ENCODE measurements at regions not wholly inside any gene's neighbourhood (a gene's known extent, or its start where the extent isn't known, plus 50 kb on each side); places are given as distances from the start of the nearest gene placed in this dataset.

DNA sequence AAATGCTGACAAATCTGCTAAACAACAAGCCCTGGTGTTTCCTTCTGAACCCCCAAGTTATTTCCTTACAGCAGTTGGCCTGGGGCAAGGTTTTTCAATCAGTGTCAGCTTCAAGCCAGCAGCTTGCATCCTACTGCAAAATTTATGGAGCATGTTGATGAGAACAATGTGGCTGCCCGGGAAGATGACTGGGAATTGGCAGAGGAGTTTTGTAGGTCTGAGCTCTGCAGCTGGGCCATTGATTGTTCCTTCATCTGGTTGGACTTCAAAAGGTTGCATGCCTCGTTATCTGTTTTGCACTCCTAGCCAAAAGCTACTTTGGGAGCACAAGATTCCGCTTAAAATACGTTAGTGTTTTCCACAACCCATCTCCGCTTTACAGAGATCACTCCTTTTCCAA, 1030.3 kb upstream of the LCORL start:
- Histone ChIP-seq H3K9me3 (ENCODE audit: control insufficient read depth, insufficient read depth, low read depth, low read length) (no peaks in the 10 kb centered on the region), H3K4me1 (ENCODE audit: control insufficient read depth, insufficient read depth, low read length) (no peaks in the 10 kb centered on the region), H3K27me3 (ENCODE audit: control insufficient read depth, insufficient read depth, low read length) (no peaks in the 10 kb centered on the region), H3K27ac (ENCODE audit: low read length) (no peak overlapping the region), H3K4me3 (ENCODE audit: low read depth in 2 of 2, low read length in 2 of 2) (no peak overlapping the region), H3K36me3 (ENCODE audit: control insufficient read depth, insufficient read depth, low read length) (no peaks in the 10 kb centered on the region)
- intact Hi-C loops (cut with micrococcal nuclease; ENCODE audit: unreplicated experiment) (no loop called here), in situ Hi-C loops (cut with HindIII; ENCODE audit: low pct_unique_long_range_greater_than_20kb, low sequenced_read_pairs) (no loop called here)
- ATAC-seq (no peak), DNase-seq (ENCODE audit: low read depth, low spot score) (no peak)
- TF ChIP-seq SIN3A (IDR thresholded peaks at IDR 0.05; ENCODE audit: borderline replicate concordance, insufficient read depth, low read depth, low read length) (no peak), TCF7L2 (IDR thresholded peaks at IDR 0.05; ENCODE audit: low read depth, low read length) (peak; percentile 66)
- ChIA-PET POLR2A (interaction anchor here (0.5 kb wide), 1 partner anchor 1391 kb away, joined by 8 read pairs; no protein-coding TSS in a partner anchor), CTCF (no interaction called here)
- no TSS peak for BruUV-seq (replicated peaks)

DNA sequence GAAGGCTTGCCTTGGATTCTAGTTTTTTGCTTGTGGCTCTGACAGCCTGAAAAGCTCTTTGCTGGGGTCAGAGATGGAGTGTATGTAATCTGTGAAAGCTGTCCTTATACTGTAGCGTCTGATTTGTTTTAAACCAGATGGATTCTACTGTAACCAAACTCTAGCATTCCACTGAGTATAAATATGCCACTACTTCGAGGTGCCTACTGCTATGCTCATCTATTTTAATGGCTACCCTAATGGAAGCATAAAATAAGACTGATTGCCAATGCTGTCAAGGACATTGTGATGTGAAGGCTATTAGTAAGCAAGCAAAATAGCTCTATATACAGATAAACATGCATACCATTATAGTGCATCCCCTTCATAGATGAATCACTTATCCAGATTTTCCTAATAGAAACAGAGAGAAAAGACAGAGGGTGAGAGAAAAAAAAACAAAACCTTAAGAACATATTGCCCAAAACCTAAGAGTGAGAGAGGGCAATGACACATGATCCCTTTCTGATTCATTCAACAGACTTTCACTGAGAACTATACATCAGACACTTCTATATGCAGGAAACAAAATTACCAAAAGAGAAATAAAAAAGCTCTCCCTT, 1025.8 kb upstream of the LCORL start:
- H3K4me3 ChIP-seq (ENCODE audit: low read depth in 2 of 2, low read length in 2 of 2) = no peak overlapping the region
- in situ Hi-C loops (cut with HindIII; ENCODE audit: low pct_unique_long_range_greater_than_20kb, low sequenced_read_pairs) = no loop called here
- H3K27me3 ChIP-seq (ENCODE audit: control insufficient read depth, insufficient read depth, low read length) = no peaks in the 10 kb centered on the region
- DNase-seq (ENCODE audit: low read depth, low spot score) (no peak), ATAC-seq (no peak)
- H3K27ac ChIP-seq (ENCODE audit: low read length) = no peak overlapping the region
- CTCF ChIA-PET = no interaction called here
- H3K36me3 ChIP-seq (ENCODE audit: control insufficient read depth, insufficient read depth, low read length) = no peaks in the 10 kb centered on the region
- intact Hi-C loops (cut with micrococcal nuclease; ENCODE audit: unreplicated experiment) = no loop called here
- TF ChIP-seq POLR2AphosphoS5 (IDR thresholded peaks at IDR 0.05; ENCODE audit: low read depth, low read length) (no peak), TCF7L2 (IDR thresholded peaks at IDR 0.05; ENCODE audit: low read depth, low read length) (no peak), SIN3A (IDR thresholded peaks at IDR 0.05; ENCODE audit: borderline replicate concordance, insufficient read depth, low read depth, low read length) (no peak)
- TF ChIP-seq, protein P1, sequence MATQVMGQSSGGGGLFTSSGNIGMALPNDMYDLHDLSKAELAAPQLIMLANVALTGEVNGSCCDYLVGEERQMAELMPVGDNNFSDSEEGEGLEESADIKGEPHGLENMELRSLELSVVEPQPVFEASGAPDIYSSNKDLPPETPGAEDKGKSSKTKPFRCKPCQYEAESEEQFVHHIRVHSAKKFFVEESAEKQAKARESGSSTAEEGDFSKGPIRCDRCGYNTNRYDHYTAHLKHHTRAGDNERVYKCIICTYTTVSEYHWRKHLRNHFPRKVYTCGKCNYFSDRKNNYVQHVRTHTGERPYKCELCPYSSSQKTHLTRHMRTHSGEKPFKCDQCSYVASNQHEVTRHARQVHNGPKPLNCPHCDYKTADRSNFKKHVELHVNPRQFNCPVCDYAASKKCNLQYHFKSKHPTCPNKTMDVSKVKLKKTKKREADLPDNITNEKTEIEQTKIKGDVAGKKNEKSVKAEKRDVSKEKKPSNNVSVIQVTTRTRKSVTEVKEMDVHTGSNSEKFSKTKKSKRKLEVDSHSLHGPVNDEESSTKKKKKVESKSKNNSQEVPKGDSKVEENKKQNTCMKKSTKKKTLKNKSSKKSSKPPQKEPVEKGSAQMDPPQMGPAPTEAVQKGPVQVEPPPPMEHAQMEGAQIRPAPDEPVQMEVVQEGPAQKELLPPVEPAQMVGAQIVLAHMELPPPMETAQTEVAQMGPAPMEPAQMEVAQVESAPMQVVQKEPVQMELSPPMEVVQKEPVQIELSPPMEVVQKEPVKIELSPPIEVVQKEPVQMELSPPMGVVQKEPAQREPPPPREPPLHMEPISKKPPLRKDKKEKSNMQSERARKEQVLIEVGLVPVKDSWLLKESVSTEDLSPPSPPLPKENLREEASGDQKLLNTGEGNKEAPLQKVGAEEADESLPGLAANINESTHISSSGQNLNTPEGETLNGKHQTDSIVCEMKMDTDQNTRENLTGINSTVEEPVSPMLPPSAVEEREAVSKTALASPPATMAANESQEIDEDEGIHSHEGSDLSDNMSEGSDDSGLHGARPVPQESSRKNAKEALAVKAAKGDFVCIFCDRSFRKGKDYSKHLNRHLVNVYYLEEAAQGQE (IDR thresholded peaks at IDR 0.05; ENCODE audit: insufficient read depth in 1 of 2, low read depth in 2 of 2, low read length in 1 of 2) = no peak
- TF ChIP-seq, protein P2, sequence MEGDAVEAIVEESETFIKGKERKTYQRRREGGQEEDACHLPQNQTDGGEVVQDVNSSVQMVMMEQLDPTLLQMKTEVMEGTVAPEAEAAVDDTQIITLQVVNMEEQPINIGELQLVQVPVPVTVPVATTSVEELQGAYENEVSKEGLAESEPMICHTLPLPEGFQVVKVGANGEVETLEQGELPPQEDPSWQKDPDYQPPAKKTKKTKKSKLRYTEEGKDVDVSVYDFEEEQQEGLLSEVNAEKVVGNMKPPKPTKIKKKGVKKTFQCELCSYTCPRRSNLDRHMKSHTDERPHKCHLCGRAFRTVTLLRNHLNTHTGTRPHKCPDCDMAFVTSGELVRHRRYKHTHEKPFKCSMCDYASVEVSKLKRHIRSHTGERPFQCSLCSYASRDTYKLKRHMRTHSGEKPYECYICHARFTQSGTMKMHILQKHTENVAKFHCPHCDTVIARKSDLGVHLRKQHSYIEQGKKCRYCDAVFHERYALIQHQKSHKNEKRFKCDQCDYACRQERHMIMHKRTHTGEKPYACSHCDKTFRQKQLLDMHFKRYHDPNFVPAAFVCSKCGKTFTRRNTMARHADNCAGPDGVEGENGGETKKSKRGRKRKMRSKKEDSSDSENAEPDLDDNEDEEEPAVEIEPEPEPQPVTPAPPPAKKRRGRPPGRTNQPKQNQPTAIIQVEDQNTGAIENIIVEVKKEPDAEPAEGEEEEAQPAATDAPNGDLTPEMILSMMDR (IDR thresholded peaks at IDR 0.05) = no peak
- H3K4me1 ChIP-seq (ENCODE audit: control insufficient read depth, insufficient read depth, low read length) = no peaks in the 10 kb centered on the region
- POLR2A ChIA-PET = no interaction called here
- no TSS peak for BruUV-seq (replicated peaks)
- no peaks in the 10 kb centered on the region for H3K9me3 ChIP-seq (ENCODE audit: control insufficient read depth, insufficient read depth, low read depth, low read length)

DNA sequence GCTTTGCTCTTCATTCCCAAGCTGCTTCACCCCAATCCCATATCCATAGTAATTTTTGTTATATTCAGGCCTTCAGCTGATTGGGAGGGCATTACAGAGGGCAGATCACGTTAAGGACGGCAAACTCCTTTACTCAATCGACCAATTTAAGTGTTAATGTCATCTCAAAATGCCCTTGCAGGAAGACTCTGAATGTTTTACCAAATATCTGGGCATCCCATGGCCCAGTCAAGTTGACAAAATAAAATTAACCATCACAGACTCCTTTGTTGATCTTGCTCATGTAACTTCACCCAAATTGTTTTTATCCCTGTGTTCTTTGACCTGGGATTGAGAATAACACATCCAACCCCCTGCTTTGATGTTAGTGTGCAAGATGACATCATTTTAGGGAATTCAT, 1018.3 kb upstream of the LCORL start:
- Histone ChIP-seq H3K36me3 (ENCODE audit: control insufficient read depth, insufficient read depth, low read length) (no peaks in the 10 kb centered on the region), H3K9me3 (ENCODE audit: control insufficient read depth, insufficient read depth, low read depth, low read length) (no peaks in the 10 kb centered on the region), H3K27me3 (ENCODE audit: control insufficient read depth, insufficient read depth, low read length) (no peaks in the 10 kb centered on the region), H3K4me3 (ENCODE audit: low read depth in 2 of 2, low read length in 2 of 2) (no peak overlapping the region), H3K27ac (ENCODE audit: low read length) (no peak overlapping the region), H3K4me1 (ENCODE audit: control insufficient read depth, insufficient read depth, low read length) (no peaks in the 10 kb centered on the region)
- no TSS peak for BruUV-seq (replicated peaks)
- ATAC-seq = no peak
- no peak for DNase-seq (ENCODE audit: low read depth, low spot score)
- ChIA-PET POLR2A (no interaction called here), CTCF (no interaction called here)
- TF ChIP-seq SIN3A (IDR thresholded peaks at IDR 0.05; ENCODE audit: borderline replicate concordance, insufficient read depth, low read depth, low read length) (no peak), TCF7L2 (IDR thresholded peaks at IDR 0.05; ENCODE audit: low read depth, low read length) (no peak), POLR2AphosphoS5 (IDR thresholded peaks at IDR 0.05; ENCODE audit: low read depth, low read length) (no peak)
- TF ChIP-seq, protein P1 (IDR thresholded peaks at IDR 0.05; ENCODE audit: insufficient read depth in 1 of 2, low read depth in 2 of 2, low read length in 1 of 2) = no peak
- TF ChIP-seq, protein P2 (IDR thresholded peaks at IDR 0.05) = no peak
- intact Hi-C loops (cut with micrococcal nuclease; ENCODE audit: unreplicated experiment) = no loop called here
- in situ Hi-C loops (cut with HindIII; ENCODE audit: low pct_unique_long_range_greater_than_20kb, low sequenced_read_pairs) = no loop called here

Measured in Panc1 (cell line).